Adrenal gland (tissue), 5 donors: ENCODE measurements at regions not wholly inside any gene's neighbourhood (a gene's known extent, or its start where the extent isn't known, plus 50 kb on each side); places are given as distances from the start of the nearest gene placed in this dataset.

Experiments
- POLR2A ChIP-seq, 2 donors: fragments of 450-650 bp; IDR thresholded peaks; one replicate each; pipeline ENCODE4 v1.6.1; 2017; ENCODE audit warnings: antibody characterized with exemption in 2 of 2, mild to moderate bottlenecking in 2 of 2, moderate library complexity in 1 of 2
- TF ChIP-seq, protein P1 (sequence below), 6 experiments: fragments of 450-650 bp in 4 of 6; fragments of 200-600 bp in 2 of 6; sonication (generic) in 1 of 6; IDR thresholded peaks; 1 replicate in 5 of 6; 2 replicates in 1 of 6; pipeline versions ENCODE4 v1.5.1 to v1.8.0; 2016 to 2021; ENCODE audit warnings: antibody characterized with exemption in 6 of 6, mild to moderate bottlenecking in 2 of 6, moderate library complexity in 1 of 6
- donor health status: DM: no; HTN: no; CAD: no.

DNA sequence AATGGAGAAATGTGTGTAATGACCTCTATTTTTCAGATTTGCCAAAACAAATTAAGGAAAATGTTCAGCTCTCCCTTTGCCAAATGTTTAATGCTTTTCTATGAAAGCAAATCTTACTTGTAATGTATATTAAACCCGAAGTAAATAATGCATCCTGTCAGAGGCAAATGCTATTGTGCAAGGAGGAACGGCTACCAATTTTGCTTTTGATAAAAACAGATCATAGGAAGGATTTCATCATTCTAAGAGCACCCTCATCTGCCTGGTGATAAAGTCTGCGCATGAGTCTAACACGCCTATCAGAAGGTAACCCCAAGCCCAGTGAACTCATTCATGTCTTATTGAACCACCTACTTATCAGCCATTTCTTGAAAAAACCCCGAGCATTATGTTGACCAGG, 412.4 kb upstream of the MKI67 start:
- TF ChIP-seq POLR2A (IDR thresholded peaks at IDR 0.05), result no peak
- TF ChIP-seq, protein P1, sequence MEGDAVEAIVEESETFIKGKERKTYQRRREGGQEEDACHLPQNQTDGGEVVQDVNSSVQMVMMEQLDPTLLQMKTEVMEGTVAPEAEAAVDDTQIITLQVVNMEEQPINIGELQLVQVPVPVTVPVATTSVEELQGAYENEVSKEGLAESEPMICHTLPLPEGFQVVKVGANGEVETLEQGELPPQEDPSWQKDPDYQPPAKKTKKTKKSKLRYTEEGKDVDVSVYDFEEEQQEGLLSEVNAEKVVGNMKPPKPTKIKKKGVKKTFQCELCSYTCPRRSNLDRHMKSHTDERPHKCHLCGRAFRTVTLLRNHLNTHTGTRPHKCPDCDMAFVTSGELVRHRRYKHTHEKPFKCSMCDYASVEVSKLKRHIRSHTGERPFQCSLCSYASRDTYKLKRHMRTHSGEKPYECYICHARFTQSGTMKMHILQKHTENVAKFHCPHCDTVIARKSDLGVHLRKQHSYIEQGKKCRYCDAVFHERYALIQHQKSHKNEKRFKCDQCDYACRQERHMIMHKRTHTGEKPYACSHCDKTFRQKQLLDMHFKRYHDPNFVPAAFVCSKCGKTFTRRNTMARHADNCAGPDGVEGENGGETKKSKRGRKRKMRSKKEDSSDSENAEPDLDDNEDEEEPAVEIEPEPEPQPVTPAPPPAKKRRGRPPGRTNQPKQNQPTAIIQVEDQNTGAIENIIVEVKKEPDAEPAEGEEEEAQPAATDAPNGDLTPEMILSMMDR (IDR thresholded peaks at IDR 0.05), result no peak
